Hepatocyte (in vitro differentiated cells): ENCODE measurements at regions not wholly inside any gene's neighbourhood (a gene's known extent, or its start where the extent isn't known, plus 50 kb on each side); places are given as distances from the start of the nearest gene placed in this dataset.

Experiments used
- DNase-seq: peaks from one replicate; pipeline ENCODE4 v3.0.0-alpha.2; 2016; ENCODE audit warnings: low spot score
- H2AFZ ChIP-seq: fragments of 200-600 bp; sonication (generic); 2 replicates; pipeline ENCODE4 v1.6.0; 2016; ENCODE audit warnings: antibody characterized with exemption, mild to moderate bottlenecking
- H3K27ac ChIP-seq: fragments of 200-600 bp; sonication (generic); 2 replicates; pipeline ENCODE4 v1.5.1; 2016; ENCODE audit warnings: mild to moderate bottlenecking
- H3K27me3 ChIP-seq: fragments of 200-600 bp; sonication (generic); 2 replicates; pipeline ENCODE4 v1.6.1; 2016
- H3K36me3 ChIP-seq: fragments of 200-600 bp; sonication (generic); replicated peaks from 2 replicates; pipeline ENCODE4 v1.5.1; 2016; ENCODE audit warnings: low read depth; ENCODE audit not compliant: insufficient read depth
- H3K4me1 ChIP-seq: fragments of 200-600 bp; sonication (generic); 2 replicates; pipeline ENCODE4 v1.5.1; 2016; ENCODE audit warnings: mild to moderate bottlenecking, moderate library complexity; ENCODE audit not compliant: insufficient read depth
- H3K4me2 ChIP-seq: fragments of 200-600 bp; sonication (generic); 2 replicates; pipeline ENCODE4 v1.6.0; 2016
- H3K4me3 ChIP-seq: fragments of 200-600 bp; sonication (generic); 2 replicates; pipeline ENCODE4 v1.5.1; 2016; ENCODE audit warnings: mild to moderate bottlenecking
- H3K79me2 ChIP-seq: fragments of 200-600 bp; sonication (generic); 2 replicates; pipeline ENCODE4 v1.6.0; 2017; ENCODE audit warnings: mild to moderate bottlenecking
- H3K9me2 ChIP-seq: fragments of 200-600 bp; sonication (generic); replicated peaks from 2 replicates; pipeline ENCODE4 v1.6.0; 2017; ENCODE audit warnings: mild to moderate bottlenecking; ENCODE audit not compliant: insufficient read depth
- H3K9me3 ChIP-seq: fragments of 200-600 bp; sonication (generic); 2 replicates; pipeline ENCODE4 v1.5.1; 2016; ENCODE audit warnings: low read depth, mild to moderate bottlenecking
- H4K20me1 ChIP-seq: fragments of 200-600 bp; sonication (generic); 2 replicates; pipeline ENCODE4 v1.6.0; 2016; ENCODE audit warnings: mild to moderate bottlenecking; ENCODE audit not compliant: insufficient read depth, poor library complexity, severe bottlenecking
- EZH2 ChIP-seq: fragments of 200-600 bp; sonication (generic); IDR thresholded peaks from 2 replicates; pipeline ENCODE4 v1.6.1; 2016; ENCODE audit warnings: antibody characterized with exemption, mild to moderate bottlenecking, borderline replicate concordance
- EZH2phosphoT487 ChIP-seq: fragments of 200-600 bp; sonication (generic); IDR thresholded peaks from one replicate; pipeline ENCODE4 v1.6.1; 2018; ENCODE audit warnings: antibody characterized with exemption, mild to moderate bottlenecking, low read depth, moderate library complexity; ENCODE audit not compliant: unreplicated experiment, severe bottlenecking
- WGBS: methylation state at CpG from one replicate; pipeline ENCODE4 v1.1.6; 2016; ENCODE audit warnings: low lambda C conversion rate; ENCODE audit errors: missing lambda C conversion rate; 5-methylcytosine and 5-hydroxymethylcytosine counted together
- TF ChIP-seq, protein P1 (sequence below): fragments of 200-600 bp; sonication (generic); IDR thresholded peaks from 2 replicates; pipeline ENCODE4 v1.5.1; 2016; ENCODE audit warnings: antibody characterized with exemption, mild to moderate bottlenecking; ENCODE audit not compliant: poor library complexity

DNA sequence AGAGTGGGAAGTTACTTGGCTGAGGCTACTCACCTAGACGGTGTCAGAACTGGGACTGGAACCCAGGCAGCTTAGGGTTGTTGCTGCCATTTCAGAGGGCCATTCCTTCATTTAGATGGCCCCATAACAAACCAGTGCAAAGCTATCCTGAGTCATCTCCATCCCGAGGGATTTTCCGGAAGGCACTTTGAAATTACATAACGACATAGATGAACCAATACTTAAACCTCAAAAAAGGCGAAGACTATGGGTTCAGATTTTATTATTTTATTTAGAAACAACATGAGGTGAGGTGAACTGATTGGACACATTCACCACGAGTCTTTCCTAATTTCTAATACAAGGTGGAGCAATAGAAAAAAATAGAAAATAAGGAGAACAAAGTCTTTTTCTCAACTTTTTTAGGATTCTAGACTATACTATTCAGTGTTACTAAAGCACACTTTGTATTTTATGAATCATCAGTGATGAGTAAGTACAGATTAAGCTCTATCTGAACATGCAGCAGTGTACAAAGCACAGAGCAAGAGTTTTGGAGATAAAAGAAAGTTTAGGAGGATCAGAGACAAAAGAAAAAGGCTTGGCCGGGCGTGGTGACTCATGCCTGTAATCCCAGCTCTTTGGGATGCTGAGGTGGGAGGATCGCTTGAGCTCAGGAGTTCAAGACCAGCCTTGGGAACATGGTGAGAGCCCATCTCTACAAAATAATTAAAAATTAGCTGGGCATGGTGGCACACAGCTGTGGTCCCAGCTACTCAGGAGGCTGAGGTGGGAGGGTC lies 79.5 kb upstream of the SVIL start:
- Histone ChIP-seq H3K4me3 (no peak overlapping the region), H4K20me1 (no peaks in the 10 kb centered on the region), H3K36me3 (no peaks in the 10 kb centered on the region), H3K4me1 (no peaks in the 10 kb centered on the region), H3K79me2 (peaks cover 68% of the 10 kb centered on the region), H3K4me2 (no peak overlapping the region), H3K9me3 (peaks cover under 1% of the 10 kb centered on the region), H3K9me2 (no peaks in the 10 kb centered on the region), H3K27ac (no peak overlapping the region), H2AFZ (no peak overlapping the region), H3K27me3 (no peaks in the 10 kb centered on the region)
- DNase-seq = no peak
- 84% methylated on average over 9 of the region's 9 CpGs for WGBS
- TF ChIP-seq, protein P1, sequence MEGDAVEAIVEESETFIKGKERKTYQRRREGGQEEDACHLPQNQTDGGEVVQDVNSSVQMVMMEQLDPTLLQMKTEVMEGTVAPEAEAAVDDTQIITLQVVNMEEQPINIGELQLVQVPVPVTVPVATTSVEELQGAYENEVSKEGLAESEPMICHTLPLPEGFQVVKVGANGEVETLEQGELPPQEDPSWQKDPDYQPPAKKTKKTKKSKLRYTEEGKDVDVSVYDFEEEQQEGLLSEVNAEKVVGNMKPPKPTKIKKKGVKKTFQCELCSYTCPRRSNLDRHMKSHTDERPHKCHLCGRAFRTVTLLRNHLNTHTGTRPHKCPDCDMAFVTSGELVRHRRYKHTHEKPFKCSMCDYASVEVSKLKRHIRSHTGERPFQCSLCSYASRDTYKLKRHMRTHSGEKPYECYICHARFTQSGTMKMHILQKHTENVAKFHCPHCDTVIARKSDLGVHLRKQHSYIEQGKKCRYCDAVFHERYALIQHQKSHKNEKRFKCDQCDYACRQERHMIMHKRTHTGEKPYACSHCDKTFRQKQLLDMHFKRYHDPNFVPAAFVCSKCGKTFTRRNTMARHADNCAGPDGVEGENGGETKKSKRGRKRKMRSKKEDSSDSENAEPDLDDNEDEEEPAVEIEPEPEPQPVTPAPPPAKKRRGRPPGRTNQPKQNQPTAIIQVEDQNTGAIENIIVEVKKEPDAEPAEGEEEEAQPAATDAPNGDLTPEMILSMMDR = no peak
- TF ChIP-seq EZH2 = no peak
- no peak for TF ChIP-seq EZH2phosphoT487

DNA sequence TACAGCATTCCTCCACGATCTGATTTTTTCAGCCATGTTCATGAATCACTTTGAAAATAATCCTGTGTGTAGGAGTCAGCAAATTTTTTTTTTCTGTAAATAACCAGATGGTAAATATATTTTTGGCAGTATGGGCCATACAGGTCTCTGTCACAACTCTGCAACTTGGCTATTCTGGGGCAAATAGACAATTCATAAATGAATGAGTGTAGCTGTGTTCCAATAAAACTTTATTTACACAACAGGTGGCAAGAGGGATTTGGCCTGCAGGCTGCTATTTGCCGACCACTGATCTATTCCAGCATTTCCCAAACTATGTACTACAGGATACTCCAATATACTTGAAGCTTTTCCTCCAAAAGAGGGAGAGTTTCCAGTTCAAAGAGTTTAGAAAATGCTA lies 78.7 kb upstream of the SVIL start:
- no peaks in the 10 kb centered on the region for H3K36me3 ChIP-seq
- no peaks in the 10 kb centered on the region for H3K9me2 ChIP-seq
- no peak for DNase-seq
- TF ChIP-seq EZH2 (no peak), EZH2phosphoT487 (no peak)
- TF ChIP-seq, protein P1 = no peak
- no peaks in the 10 kb centered on the region for H3K27me3 ChIP-seq
- H2AFZ ChIP-seq = no peak overlapping the region
- 68% methylated on average over 2 of the region's 2 CpGs for WGBS
- H3K4me2 ChIP-seq = no peak overlapping the region
- no peaks in the 10 kb centered on the region for H4K20me1 ChIP-seq
- H3K4me1 ChIP-seq = no peaks in the 10 kb centered on the region
- no peaks in the 10 kb centered on the region for H3K9me3 ChIP-seq
- H3K27ac ChIP-seq = no peak overlapping the region
- peaks cover 65% of the 10 kb centered on the region for H3K79me2 ChIP-seq
- H3K4me3 ChIP-seq = no peak overlapping the region

DNA sequence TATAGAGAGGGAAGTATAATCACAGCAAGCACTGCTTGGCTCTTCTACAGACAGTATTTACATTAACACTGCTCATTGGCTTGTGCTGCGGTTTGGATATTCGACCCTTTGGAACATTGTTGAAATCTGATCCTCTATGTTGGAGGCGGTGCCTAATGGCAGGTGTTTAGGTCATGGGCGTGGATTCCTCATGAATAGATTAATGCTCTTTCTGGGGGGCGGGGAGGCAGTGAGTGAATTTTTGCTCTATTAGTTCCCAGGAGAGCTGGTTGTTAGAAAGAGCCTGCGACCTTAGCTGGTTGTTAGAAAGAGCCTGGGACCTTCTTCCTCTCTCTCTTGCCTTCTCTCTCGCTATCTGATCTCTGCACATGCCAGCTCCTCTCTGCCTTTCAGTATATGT lies 77.3 kb upstream of the SVIL start:
- no peak for DNase-seq

More for the DNA sequence above, 77.3 kb upstream of the SVIL start:
- 63% methylated on average over 7 of the region's 7 CpGs for WGBS
- no peaks in the 10 kb centered on the region for H3K27me3 ChIP-seq
- H3K4me2 ChIP-seq = no peak overlapping the region
- no peak overlapping the region for H3K4me3 ChIP-seq
- peaks cover 62% of the 10 kb centered on the region for H3K79me2 ChIP-seq
- no peaks in the 10 kb centered on the region for H3K4me1 ChIP-seq
- H3K27ac ChIP-seq = no peak overlapping the region
- no peaks in the 10 kb centered on the region for H4K20me1 ChIP-seq
- no peak overlapping the region for H2AFZ ChIP-seq
- H3K36me3 ChIP-seq = no peaks in the 10 kb centered on the region
- H3K9me3 ChIP-seq = no peaks in the 10 kb centered on the region
- TF ChIP-seq EZH2phosphoT487 (no peak), EZH2 (no peak)
- TF ChIP-seq, protein P1 = no peak
- no peaks in the 10 kb centered on the region for H3K9me2 ChIP-seq
